ENCODE measurements at regions not wholly inside any gene's neighbourhood (a gene's known extent, or its start where the extent isn't known, plus 50 kb on each side); places are given as distances from the start of the nearest gene placed in this dataset.

- no peak for TF ChIP-seq EP300 (IDR thresholded peaks at IDR 0.05; ENCODE audit: borderline replicate concordance)
- TF ChIP-seq CREB1 (IDR thresholded peaks at IDR 0.05; ENCODE audit: low read depth): no peak
- TF ChIP-seq ZBTB7A (IDR thresholded peaks at IDR 0.05; ENCODE audit: low read depth): no peak
- TF ChIP-seq RAD21 (IDR thresholded peaks at IDR 0.05; ENCODE audit: low read depth): no peak
Observed at GRCh38 chr7:106766551-106766950, 98.5 kb upstream of the PIK3CG start.

Data from Ishikawa (cell line).